ENCODE measurements at regions not wholly inside any gene's neighbourhood (a gene's known extent, or its start where the extent isn't known, plus 50 kb on each side); places are given as distances from the start of the nearest gene placed in this dataset.

DNA sequence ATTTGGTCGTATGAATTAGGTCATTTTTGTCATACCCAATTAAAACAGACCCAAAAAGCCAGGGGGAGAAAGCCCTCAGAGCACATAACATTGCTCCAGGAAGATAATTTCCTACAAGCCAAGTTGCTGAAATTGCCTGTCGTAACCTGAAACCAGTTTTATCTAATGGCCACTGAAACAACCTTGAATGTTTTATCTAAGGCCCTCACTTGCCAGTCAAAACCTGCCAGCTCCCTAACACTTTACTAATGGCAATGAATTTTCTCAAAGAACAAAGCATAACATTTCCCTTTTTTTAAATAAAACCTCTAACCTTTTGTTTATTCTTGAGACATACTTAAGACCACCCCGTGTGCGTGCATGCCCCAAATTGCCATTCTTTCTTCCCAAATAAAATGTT, 496.2 kb upstream of the KLHL1 start:
- no peak overlapping the region for H3K27ac ChIP-seq
- DNase-seq, result peak in 1 of 2 experiments; percentile 5
- no peak overlapping the region for H3K4me3 ChIP-seq
- no peaks in the 10 kb centered on the region for H3K36me3 ChIP-seq
- H3K4me1 ChIP-seq, result no peaks in the 10 kb centered on the region
- no peaks in the 10 kb centered on the region for H3K9me3 ChIP-seq (replicated peaks)
- H3K27me3 ChIP-seq, result no peaks in the 10 kb centered on the region

- DNase-seq, result no peak
- Histone ChIP-seq H3K9me3 (replicated peaks) (no peaks in the 10 kb centered on the region), H3K4me1 (no peaks in the 10 kb centered on the region), H3K27me3 (no peaks in the 10 kb centered on the region), H3K36me3 (no peaks in the 10 kb centered on the region), H3K4me3 (no peak overlapping the region), H3K27ac (no peak overlapping the region)
Measured at GRCh38 chr13:70593716-70594115, 485.5 kb upstream of the KLHL1 start.

DNA sequence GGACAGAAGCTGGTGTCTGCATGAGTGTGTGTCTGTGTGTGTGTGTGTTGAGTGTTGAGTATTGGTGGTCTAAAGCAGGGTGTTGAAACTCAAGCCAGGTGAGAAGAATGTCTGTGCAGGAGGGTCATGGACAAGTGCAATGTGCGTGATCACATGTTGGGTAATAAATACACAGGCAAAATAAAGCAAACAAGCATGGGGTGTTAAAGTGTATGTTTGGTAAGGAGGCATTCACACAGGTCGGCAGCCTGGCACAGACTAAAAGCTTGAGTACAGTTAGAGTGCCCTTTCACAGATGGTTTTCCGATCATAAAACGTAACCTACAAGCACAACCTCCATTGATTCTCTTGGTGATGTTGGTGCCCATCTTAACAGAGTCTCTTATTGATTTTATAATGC, 476.9 kb upstream of the KLHL1 start:
- no peaks in the 10 kb centered on the region for H3K4me1 ChIP-seq
- no peak overlapping the region for H3K4me3 ChIP-seq
- no peaks in the 10 kb centered on the region for H3K9me3 ChIP-seq (replicated peaks)
- H3K27ac ChIP-seq, result no peak overlapping the region
- H3K27me3 ChIP-seq, result no peaks in the 10 kb centered on the region
- no peaks in the 10 kb centered on the region for H3K36me3 ChIP-seq
- no peak for DNase-seq

DNA sequence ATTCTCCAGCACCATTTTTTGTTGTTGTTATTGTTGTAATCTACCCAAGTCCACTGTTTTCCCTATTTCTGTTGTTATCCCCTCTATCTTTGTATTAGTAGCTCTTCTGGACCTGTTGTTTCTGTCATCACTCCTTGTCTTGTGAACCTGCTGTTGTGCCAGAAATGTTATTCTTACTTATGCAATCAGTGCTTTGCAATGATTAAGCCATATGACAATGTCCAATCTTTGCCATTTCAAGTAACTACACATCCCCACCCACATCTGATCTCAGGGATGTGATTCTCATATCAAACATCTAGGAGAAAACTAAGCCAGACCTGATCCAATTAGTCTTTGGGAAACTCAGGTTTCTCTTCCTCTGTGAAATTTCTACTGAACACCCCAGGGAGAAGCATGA, 472.6 kb upstream of the KLHL1 start:
- H3K4me3 ChIP-seq, result no peak overlapping the region
- no peaks in the 10 kb centered on the region for H3K27me3 ChIP-seq
- H3K9me3 ChIP-seq (replicated peaks), result no peaks in the 10 kb centered on the region
- H3K4me1 ChIP-seq, result no peaks in the 10 kb centered on the region
- no peak for DNase-seq
- no peaks in the 10 kb centered on the region for H3K36me3 ChIP-seq
- H3K27ac ChIP-seq, result no peak overlapping the region

GRCh38 chr13:70579941-70580340, 471.7 kb upstream of the KLHL1 start:
- H3K27me3 ChIP-seq, result no peaks in the 10 kb centered on the region
- no peaks in the 10 kb centered on the region for H3K4me1 ChIP-seq
- H3K4me3 ChIP-seq, result no peak overlapping the region
- no peak overlapping the region for H3K27ac ChIP-seq
- no peaks in the 10 kb centered on the region for H3K36me3 ChIP-seq
- DNase-seq, result no peak
- H3K9me3 ChIP-seq (replicated peaks), result no peaks in the 10 kb centered on the region

DNA sequence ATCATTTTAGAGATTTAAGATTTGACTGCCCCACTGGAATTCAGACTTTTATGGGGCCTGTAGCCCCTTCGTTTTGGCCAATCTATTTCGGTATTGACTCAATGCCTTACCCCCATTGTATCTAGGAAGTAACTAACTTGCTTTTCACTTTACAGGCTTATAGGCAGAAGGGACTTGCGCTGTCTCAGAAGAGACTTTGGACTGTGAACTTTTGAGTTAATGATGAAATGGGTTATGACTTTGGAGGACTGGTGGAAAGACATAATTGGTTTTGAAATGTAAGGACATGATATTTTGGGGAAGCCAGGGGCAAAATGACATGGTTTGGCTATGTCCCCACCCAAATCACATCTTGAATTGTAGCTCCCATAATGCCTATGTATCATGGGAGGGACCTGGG, 463.0 kb upstream of the KLHL1 start:
- Histone ChIP-seq H3K4me1 (no peaks in the 10 kb centered on the region), H3K4me3 (no peak overlapping the region), H3K9me3 (replicated peaks) (no peaks in the 10 kb centered on the region), H3K36me3 (no peaks in the 10 kb centered on the region), H3K27me3 (no peaks in the 10 kb centered on the region), H3K27ac (no peak overlapping the region)
- DNase-seq, result no peak

- no peak overlapping the region for H3K4me3 ChIP-seq
- no peaks in the 10 kb centered on the region for H3K36me3 ChIP-seq
- no peak overlapping the region for H3K27ac ChIP-seq
- H3K4me1 ChIP-seq, result no peaks in the 10 kb centered on the region
- H3K9me3 ChIP-seq (replicated peaks), result no peaks in the 10 kb centered on the region
- peak; percentile 5 to 64 for DNase-seq
- no peaks in the 10 kb centered on the region for H3K27me3 ChIP-seq
Measured at GRCh38 chr13:70568571-70568970, 460.3 kb upstream of the KLHL1 start.

GRCh38 chr13:70544706-70545105, 436.5 kb upstream of the KLHL1 start:
- Histone ChIP-seq H3K4me1 (no peaks in the 10 kb centered on the region), H3K27ac (no peak overlapping the region), H3K27me3 (no peaks in the 10 kb centered on the region), H3K9me3 (replicated peaks) (no peaks in the 10 kb centered on the region), H3K36me3 (no peaks in the 10 kb centered on the region), H3K4me3 (no peak overlapping the region)
- no peak for DNase-seq

DNA sequence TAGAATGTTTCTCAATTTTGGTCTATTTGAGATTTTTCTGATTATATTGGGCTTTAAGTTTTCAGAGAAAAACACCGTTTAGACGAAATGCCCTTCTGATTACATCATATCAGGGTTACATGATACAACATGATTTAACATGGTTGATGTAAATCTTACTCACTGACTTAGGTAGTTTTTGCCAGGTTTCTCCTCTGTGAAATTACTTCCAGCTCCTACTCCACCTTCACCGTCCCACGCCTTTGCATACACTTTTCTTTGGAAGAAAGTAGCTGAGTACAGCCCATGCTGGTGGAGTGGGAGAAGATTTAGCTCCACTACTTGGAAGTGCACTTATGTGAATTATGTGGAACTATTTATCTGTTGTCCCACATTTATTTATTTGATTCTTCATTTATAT, 433.2 kb upstream of the KLHL1 start:
- no peaks in the 10 kb centered on the region for H3K9me3 ChIP-seq (replicated peaks)
- H3K36me3 ChIP-seq, result no peaks in the 10 kb centered on the region
- no peaks in the 10 kb centered on the region for H3K4me1 ChIP-seq
- H3K27me3 ChIP-seq, result no peaks in the 10 kb centered on the region
- no peak for DNase-seq
- H3K4me3 ChIP-seq, result no peak overlapping the region
- H3K27ac ChIP-seq, result no peak overlapping the region

DNA sequence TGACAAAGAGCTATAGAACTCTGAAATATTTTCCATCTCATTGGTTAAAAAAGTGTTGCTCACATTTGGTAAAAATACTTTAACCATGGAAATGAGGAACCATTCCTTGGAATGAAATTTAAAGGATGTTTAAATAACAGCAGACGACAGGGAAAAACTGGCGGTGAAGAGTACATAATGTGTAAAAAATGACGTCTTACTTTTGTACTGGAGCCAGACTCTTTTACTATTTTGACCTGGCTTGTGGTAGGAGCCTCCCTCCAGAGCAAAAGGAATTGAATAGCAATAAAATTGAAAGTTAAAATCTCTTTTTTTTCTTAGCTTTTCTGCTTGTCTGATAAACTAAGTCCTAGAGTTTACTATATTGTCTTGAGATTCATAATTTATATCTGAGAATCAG, 426.2 kb upstream of the KLHL1 start:
- Histone ChIP-seq H3K27me3 (no peaks in the 10 kb centered on the region), H3K4me3 (no peak overlapping the region), H3K27ac (no peak overlapping the region), H3K9me3 (replicated peaks) (no peaks in the 10 kb centered on the region), H3K4me1 (peaks cover 7% of the 10 kb centered on the region), H3K36me3 (no peaks in the 10 kb centered on the region)
- DNase-seq, result no peak

DNA sequence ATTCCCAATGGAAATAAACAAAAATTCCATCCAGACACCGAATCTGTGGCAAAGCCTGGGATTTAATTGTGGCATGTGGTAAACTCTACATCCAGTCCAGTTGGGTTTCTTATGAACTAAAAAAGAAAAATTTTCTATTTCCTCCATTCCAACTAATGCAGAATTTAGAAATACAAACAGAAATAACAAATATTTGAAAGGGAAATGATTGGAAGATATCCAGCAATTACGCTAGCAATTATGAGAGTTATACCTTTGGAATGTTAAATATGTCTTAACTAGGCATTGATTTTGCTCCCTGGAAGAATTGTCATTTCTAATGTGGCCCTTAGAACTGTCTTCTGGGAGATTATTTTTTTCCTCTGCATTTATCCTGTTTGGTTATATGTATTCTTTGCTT, 421.4 kb upstream of the KLHL1 start:
- no peaks in the 10 kb centered on the region for H3K9me3 ChIP-seq (replicated peaks)
- H3K4me1 ChIP-seq, result peaks cover 16% of the 10 kb centered on the region
- no peak overlapping the region for H3K27ac ChIP-seq
- no peaks in the 10 kb centered on the region for H3K27me3 ChIP-seq
- no peak overlapping the region for H3K4me3 ChIP-seq
- no peaks in the 10 kb centered on the region for H3K36me3 ChIP-seq
- no peak for DNase-seq

- Histone ChIP-seq H3K4me3 (no peak overlapping the region), H3K27me3 (no peaks in the 10 kb centered on the region), H3K36me3 (no peaks in the 10 kb centered on the region), H3K27ac (no peak overlapping the region), H3K9me3 (replicated peaks) (no peaks in the 10 kb centered on the region), H3K4me1 (peaks cover 34% of the 10 kb centered on the region)
- DNase-seq, result no peak
Measured at GRCh38 chr13:70527599-70527998, 419.3 kb upstream of the KLHL1 start.

DNA sequence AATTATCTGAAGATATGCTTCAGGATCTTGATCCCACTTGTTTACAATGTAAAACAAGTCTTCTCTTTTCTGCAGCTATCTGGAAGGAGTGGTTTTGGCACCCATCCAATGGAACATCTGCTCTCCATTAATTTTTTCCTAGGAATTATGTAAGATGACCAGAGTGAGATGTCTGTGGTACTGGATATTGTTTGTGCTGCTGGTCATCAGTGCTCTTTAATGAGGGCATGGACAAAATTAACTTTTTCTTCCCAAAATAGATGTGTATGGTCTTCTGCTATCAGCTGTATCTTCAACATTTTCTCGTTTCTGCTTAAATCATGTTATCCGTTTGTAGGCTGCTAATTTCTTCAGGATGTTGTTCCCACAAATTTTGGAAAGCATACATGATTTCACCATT, 415.4 kb upstream of the KLHL1 start:
- DNase-seq, result peak; percentile 47 to 81
- H3K27me3 ChIP-seq, result no peaks in the 10 kb centered on the region
- no peaks in the 10 kb centered on the region for H3K36me3 ChIP-seq
- no peaks in the 10 kb centered on the region for H3K9me3 ChIP-seq (replicated peaks)
- peaks cover 23% of the 10 kb centered on the region for H3K4me1 ChIP-seq
- H3K27ac ChIP-seq, result no peak overlapping the region
- H3K4me3 ChIP-seq, result no peak overlapping the region

- peaks cover 23% of the 10 kb centered on the region for H3K4me1 ChIP-seq
- no peak overlapping the region for H3K4me3 ChIP-seq
- H3K9me3 ChIP-seq (replicated peaks), result no peaks in the 10 kb centered on the region
- no peaks in the 10 kb centered on the region for H3K27me3 ChIP-seq
- no peak for DNase-seq
- H3K27ac ChIP-seq, result no peak overlapping the region
- no peaks in the 10 kb centered on the region for H3K36me3 ChIP-seq
Measured at GRCh38 chr13:70520275-70521036, 412.2 kb upstream of the KLHL1 start.

- DNase-seq, result no peak
- Histone ChIP-seq H3K4me3 (no peak overlapping the region), H3K9me3 (replicated peaks) (no peaks in the 10 kb centered on the region), H3K4me1 (peaks cover 2% of the 10 kb centered on the region), H3K36me3 (no peaks in the 10 kb centered on the region), H3K27me3 (no peaks in the 10 kb centered on the region), H3K27ac (no peak overlapping the region)
Measured at GRCh38 chr13:70518081-70518480, 409.8 kb upstream of the KLHL1 start.

DNA sequence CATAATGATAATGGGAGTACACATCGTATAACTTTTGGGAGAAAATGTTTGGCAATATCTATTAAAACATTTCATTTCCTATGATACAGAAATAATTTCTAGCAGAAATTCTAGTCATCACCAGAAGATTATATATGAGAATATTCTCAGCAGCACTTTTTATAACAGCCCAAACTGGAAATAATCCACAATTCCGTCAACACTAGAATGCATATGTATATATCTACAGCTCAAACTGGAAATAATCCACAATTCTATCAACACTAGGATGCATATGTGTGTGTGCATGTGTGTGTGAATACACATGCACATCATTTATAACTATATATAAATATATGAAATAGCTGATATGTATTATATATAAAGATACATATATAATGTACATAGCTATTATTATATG, 408.0 kb upstream of the KLHL1 start:
- H3K9me3 ChIP-seq (replicated peaks), result no peaks in the 10 kb centered on the region
- H3K4me3 ChIP-seq, result no peak overlapping the region

More for the DNA sequence above, 408.0 kb upstream of the KLHL1 start:
- no peaks in the 10 kb centered on the region for H3K4me1 ChIP-seq
- no peaks in the 10 kb centered on the region for H3K36me3 ChIP-seq
- no peak for DNase-seq
- no peaks in the 10 kb centered on the region for H3K27me3 ChIP-seq
- H3K27ac ChIP-seq, result no peak overlapping the region
